ENCODE measurements at regions not wholly inside any gene's neighbourhood (a gene's known extent, or its start where the extent isn't known, plus 50 kb on each side); places are given as distances from the start of the nearest gene placed in this dataset.
"Not testable (repeated sequence)": the region's sequence is repeated elsewhere in the genome, so short reads cannot be mapped to it uniquely, and the experiment has no call there.

DNA sequence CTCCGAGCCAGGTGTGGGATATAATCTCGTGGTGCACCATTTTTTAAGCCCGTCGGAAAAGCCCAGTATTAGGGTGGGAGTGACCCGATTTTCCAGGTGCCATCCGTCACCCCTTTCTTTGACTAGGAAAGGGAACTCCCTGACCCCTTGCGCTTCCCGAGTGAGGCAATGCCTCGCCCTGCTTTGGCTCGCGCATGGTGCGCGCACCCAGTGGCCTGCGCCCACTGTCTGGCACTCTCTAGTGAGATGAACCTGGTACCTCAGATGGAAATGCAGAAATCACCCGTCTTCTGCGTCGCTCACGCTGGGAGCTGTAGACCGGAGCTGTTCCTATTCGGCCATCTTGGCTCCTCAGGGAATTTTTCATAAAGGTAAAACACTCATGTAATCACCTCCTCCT, 63.9 kb downstream of the RWDD3 start:
- DNase-seq: not testable (repeated sequence)

DNA sequence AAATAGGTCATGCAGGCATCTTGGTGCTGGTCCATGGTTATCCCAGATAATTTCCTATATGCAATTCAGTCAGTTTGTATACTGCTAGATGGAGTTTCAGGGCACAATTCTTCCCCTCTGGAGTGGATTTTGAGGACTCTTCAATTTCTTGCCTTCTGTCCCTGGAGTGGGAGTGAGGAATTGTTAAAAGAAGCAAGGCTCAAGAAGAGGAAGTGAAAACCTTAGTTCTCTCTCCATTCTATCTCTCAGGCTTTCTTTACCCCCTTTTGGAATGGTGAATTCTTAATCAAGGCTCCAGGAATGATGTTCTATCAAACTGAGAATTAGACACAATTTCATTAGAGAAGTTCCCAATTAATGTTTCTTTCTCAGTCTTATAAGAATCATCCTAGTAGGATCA, 67.1 kb downstream of the RWDD3 start:
- DNase-seq: no peak

DNA sequence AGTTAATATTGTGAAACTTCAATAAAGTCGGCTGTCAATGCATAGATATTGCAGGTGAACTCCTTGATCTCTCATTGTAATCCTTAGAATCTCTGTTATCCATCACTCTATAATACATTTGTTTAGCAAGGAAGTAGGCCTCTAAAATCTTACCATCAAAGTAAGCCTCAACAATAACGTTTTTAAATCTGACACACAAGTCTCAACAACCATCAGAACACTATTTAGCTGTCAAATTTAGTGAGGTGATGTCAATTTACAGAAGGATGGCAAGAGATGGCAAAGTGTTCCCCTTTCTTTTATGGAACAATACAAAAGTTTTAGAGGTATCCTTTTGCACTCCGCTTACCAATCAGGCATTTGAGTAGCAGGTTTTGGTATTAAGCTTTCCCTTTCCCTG, 67.6 kb downstream of the RWDD3 start:
- no peak for DNase-seq

DNA sequence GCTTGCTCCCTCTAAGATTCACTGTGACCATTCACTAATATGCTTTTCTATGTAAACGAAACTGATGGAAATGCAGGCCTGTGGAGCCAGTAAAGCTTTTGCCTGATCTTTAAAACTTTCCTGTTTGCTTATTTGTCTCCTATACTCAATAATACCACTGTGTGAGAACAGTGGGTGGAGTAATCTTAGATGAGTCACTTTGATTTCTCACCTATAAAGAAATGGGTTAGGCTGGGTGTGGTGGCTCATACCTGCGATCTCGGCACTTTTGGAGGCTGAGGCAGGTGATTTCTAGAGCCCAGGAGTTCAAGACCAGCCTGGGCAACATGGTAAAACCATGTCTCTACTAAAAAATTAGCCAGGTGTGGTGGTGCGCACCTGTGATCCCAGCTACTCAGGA, 70.8 kb downstream of the RWDD3 start:
- DNase-seq: no peak

DNA sequence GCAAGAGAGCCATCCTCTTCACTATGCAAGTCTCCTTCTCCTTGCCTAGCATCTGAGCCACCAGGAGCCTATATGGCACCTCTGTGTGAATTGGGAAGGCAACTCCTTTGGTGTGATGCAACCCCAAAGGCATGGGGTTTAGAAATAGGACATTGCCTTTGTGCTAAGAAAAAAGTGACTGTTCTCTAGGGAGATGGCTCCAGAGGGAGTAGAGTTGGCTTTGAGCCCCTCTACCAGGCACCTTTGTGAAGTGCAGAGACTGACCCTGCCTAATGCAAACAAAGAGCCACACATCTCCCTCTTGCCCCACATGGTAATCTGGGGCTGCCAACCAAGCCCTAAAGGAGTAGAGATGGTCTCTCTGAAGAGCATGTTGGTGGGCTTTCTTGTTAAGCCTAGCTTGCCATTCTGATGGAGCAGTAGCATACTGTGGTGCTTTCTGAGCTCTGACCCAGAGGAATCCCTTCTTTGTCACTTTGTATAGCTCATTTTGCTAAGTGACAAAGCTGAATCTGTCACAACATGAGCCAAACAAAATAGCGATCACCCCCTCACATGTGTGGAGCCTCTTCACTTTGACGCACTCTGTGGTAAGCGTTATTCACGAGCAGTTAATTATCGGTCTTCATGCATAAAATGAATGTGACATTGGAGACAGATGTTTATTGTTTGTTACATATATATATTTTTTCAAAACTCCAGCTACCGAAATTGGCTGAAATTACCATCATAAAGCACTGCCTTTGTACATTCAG, 74.4 kb downstream of the RWDD3 start:
- DNase-seq: no peak

DNA sequence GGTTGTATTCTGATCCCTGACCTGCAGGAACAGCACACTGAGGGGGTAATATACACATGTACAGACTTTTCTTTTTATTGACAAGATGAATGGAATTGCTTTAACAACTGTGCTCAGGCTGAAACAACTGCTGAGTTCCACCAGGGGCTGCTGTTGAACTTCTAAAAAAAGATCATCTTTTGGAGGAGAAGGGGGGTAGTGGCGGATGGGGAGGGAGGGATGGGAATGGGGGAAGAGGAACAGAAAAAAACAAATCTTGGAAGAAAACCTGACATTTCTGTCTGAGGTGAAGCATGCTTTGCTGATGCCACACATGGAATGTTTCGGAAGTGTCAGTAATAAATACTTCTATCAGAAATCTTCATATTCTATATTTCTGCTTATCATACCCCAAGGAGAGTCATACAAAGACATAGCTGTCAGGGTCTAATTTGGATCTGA, 75.0 kb downstream of the RWDD3 start:
- DNase-seq: peak; percentile 72

DNA sequence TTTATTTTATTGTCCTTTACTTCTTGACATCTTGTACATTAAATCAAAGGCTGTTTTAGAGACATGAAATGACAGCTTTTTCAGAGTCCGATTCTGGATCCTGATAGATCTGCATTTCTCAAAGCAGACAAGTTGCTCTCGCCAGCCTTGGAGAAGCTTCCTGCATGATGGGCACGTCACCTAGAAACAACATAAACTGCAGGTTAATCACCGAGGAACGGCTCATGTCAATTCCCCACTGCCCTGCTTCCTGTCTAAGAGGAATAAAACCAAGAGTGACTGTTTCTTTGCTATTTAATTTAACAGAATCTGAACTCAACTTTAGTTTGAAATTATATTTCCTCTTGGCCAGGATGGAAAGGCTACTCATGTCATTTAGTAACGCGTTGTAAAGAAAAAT, 77.0 kb downstream of the RWDD3 start:
- no peak for DNase-seq

DNA sequence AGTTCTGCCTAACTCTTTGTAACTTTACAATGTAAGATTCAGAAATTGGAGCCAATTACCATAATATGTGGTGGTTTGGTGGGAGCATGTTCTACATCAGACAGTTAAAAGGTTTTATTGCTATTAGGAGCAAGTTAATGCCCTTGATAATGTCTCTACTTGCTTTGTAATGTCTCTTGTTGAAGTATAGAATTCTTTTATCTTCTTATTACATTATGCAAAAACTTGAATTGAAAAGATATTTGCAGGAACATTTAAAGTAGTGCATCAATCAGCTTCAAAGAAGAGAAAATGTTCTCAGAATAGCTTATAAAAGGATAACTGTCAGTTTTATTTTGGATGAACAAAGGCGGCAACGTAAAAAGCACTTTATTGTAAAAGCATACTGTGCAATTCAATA, 77.8 kb downstream of the RWDD3 start:
- DNase-seq: no peak

DNA sequence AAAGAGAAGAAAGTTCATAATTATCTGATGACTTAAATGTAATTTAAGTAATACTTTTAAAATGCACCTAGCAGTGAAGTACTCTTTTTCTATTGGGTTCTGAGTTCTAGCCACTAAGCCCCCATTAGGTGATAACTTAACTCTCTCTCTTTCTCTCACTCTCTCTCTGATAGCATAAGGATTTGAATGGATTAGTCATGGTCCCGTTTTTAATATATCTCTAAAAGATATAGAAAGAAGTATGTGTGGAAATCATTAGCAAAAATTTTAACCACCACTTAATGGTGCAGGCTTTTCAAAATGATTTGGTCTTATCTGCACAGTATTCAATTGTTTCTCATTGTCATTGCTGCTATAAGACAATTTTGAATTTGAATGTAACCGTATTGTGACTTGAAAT, 78.2 kb downstream of the RWDD3 start:
- DNase-seq: no peak

DNA sequence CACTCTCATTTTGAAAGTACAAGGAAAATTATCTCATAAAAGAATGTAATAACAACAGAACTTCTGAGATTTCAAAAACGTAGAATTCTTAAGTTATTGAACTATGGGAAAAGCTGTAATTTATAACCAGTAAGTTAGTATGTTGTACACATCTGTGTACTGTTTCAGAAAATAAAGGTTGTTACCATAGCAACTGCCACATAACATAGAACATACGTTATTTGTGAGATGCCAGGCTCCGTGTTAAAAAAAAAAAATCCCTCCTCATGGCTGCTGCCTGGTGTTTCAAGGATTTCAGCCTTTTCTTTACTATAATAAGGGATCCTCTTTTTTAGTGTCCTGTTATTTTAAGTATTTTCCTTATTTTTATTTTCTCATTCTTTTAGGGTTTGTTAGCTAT, 79.5 kb downstream of the RWDD3 start:
- no peak for DNase-seq

DNA sequence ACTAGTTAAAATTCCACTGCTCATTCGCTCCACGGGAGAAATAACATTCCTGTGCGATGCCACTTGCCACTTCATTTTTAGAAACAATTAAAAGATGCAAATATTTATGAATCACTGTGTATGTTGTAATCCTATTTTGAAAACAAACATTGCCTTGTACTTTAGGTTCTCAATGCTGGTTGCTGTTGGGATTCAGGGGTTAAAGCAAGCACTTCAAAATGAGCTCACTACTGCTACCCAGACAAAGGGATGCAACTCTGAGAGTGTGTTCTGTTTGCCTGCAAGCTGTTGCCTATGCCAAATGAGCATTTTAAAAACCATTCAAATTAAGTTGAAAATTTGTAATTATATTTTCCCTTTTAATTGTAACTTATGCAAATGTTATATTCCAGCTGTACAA, 87.5 kb downstream of the RWDD3 start:
- peak; percentile 37 for DNase-seq

DNA sequence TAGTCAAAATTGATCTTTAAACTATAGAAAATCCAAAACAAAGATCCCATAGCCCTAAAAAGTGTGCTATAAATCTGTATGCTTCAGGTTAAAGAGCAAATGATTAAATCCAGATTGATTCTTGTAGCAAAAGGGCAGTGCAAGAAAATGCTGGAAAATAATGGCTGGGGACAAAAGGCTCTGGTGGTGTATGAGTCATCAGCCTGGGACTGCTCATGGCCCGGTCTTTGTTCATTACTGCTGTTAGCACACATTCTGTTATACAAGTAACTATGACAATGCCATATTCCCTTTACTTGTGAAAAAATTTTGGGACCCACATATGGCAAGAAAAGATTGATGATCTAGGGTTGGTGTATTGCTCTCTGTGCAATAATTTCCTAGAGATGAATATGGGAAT, 89.1 kb downstream of the RWDD3 start:
- DNase-seq: peak; percentile 8

DNA sequence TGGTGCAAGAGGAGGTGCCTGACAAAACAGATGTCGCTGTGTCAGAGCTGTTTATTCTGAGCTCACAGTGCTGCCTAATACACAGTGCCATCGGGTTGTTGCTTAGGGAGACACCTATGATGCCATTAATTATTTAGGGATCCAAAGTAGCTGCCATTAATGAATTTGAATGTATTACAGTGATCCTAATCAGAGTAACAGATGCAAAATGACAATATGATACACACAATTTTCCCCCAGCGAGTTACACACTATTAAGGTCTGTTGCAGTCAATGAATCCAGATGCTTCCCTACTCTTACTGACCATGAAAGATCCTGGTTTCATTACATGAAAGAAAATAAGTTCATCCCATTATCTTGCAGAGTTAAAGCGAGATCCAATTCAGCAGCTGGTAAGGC, 91.3 kb downstream of the RWDD3 start:
- DNase-seq: no peak

DNA sequence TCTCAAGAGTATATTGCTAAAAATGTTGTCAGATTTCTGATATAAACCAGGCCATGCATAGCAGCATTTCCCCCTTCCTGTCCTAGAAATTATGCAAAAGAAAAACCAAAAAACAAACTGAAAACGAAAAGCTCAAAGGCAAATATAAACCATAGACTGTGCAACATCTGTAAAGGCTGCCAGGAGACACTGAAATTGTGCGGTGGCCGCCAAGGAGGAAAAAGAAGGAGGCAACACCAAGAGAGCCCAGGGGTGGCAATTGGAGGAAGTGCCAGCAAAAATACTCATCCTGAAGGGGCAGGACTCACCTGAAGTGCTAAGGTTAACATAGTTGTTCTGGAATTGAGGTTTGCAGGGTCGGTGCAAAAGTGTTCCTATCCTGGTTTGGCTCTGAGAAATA, 92.0 kb downstream of the RWDD3 start:
- no peak for DNase-seq

DNA sequence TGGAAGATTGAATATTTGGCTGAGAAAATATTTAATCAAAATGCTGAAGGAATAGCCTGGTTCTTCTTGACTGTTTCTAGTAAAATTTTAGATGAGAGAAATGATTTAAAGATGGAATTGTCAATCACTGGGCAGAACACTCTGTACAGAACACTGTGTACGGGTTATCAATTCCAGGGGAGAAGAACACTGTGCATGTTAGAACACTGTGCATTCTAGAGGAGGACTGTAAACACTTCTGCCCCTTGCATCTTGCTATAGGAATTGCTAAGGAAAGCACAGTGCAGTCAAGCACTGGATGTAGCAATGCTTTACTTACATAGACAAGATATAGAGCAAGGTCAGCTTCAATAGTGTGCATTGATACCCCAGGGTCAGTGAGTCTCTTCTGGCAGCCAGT, 98.7 kb downstream of the RWDD3 start:
- DNase-seq: no peak

DNA sequence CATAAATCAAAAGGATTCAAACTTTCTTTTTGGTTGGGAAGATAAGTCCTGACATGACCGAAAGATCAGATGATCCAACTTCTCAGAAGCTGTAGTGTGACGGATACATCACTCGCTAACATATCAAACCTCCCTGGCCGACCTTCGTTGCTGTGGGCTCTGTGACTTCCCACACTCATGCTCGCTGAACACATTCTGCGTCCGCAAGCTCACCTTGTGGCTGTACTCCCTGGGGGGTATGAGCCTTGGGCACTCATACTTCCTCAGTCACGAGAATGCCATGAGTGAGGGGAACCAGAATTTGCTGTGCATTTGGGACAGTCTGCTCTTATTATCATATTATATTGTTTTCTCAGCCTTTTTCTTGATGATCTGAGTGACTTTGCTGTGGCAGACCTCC, 105.4 kb downstream of the RWDD3 start:
- no peak for DNase-seq

DNA sequence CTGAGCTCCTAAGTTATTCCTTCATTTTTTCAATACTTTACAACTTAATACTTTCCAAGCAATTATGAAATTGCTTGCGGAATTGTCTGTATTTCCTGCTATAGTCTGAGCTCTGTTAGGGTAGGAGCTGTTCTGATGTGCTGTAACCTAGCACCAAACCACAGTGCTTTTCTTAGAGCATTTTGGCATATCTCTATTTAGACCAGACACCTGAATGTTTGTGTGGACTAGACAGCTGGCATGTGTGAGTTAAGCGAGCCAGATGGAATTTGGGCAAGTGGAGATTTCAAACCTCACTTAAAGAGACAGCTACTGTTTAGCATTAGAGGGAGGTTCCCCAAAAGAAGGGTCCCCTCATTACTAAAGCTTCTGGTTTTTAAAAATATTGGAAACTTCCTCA, 106.1 kb downstream of the RWDD3 start:
- no peak for DNase-seq

DNA sequence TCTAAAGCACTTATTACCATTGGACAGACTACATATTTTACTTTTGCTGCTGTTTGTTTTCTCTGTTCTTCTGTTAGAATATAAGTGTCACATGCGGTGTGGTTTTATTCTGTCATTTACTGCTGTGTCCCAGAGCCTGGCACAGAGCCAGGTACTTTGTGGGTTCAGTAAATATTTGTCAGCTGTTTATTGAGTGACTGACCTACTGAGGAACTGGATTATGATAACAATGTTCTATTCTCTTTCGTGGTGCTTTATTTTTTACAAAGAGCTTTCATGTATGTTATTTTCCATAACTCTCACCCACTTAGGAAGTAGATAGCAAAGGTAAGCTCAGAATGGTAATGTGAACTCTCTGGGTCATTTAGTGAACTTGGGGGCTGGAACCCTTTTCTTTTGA, 118.8 kb downstream of the RWDD3 start:
- no peak for DNase-seq

DNA sequence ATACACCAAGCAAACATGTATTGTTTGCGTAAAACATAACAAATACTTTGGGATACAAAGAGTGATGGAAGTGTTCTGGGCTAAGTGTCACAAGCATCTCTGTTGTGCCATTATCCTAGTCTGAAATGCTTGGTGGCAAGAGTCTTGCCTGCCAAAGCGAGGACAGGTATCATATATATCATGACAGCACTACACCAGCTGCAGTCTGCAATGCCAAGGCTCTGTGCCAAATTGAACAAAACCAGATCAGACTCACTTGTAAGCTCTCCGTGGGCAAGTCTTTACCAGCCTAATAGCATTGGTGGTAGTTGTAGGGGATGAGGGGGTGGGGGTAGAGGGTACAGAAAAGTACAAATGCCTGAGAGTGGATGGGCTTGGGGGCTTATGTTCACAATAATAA, 119.2 kb downstream of the RWDD3 start:
- no peak for DNase-seq

DNA sequence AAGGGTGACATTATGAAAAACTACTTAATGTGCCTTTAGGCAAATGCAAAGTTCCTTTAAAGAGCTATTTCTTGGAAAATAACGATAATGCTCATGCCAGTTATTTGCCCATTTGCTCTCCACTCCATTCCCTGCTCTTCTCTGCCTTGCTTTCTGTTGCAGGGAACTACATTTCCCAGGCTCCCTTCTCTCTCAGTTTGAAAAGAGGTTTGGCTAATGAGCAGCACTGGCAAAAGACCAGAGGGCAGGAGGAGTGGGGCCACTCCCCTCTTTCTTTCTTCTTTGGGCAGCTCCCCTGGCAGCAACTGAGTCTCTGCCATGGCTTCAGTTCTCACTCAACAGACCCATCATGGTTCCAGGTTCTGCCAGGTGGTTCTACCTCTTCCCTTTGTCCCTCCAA, 130.5 kb downstream of the RWDD3 start:
- DNase-seq: no peak

DNA sequence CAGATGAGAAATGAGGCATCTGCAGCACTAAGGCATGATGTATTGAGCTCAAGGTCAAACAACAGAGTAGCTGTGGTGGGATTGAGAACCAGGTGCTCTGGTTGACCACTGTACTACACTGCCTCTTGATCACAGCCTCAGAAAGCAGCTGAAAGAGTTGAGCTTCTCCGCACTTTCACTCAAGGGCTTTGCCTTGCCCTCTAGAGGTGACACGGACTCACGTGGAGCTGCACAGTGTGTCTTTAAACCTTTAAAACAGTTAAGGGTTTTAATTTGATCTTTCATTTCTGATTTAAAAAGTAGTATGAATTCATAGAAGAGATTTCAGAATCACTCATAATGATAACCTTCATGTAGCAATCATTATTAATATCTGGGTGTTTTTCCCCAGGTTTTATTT, 132.5 kb downstream of the RWDD3 start:
- no peak for DNase-seq

DNA sequence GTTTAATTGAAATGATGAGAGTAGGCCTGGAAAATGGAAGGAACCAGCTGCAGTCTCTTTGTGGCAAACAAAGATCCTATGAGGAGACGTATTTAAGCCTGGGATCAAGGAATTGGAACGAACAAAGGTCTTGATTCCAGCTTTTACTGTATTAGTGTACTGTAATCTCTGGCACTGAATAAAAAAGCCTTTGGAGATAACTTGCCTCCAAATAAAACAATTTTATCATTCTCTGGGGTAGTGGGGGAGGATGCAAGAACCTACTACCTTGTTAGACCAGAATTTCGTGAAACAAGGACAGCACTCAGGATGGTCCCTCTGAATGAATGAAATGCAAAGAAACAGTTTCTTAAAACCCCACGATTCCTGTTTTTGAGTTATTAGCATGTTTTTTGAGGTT, 134.2 kb downstream of the RWDD3 start:
- DNase-seq: no peak

DNA sequence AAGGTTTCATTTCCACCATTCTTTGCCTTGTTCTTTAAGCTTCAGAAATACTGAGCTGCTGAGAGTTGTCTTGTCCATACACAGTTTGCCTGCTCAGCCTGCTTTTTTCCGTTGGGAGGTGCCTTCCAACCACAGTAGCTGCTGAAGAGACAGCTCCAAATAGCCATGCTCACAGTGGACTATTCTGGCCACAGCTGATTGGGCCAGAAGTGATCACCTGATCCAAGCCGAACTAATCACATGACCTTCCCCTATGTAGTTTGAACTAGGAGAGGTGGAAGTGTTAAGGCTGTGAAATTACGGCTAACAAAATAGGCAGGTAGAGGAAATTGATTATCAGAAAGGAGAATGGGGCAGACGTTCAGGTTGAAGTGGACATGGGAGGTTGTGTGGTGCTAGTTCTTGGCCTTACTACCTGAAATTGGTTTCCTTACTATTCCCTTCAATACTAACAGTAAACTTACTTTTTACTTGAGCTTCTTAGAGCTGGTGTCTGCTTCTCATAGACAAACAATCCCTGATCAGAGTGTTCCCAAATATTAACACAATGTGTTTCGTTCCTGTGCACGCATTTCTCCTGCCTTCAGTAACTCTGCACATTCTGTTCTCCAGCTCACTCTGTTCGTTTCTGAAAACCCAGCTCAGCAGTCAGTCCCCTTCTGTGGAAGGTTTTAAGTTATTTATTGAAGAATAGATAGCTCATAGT, 136.1 kb downstream of the RWDD3 start:
- DNase-seq: no peak

DNA sequence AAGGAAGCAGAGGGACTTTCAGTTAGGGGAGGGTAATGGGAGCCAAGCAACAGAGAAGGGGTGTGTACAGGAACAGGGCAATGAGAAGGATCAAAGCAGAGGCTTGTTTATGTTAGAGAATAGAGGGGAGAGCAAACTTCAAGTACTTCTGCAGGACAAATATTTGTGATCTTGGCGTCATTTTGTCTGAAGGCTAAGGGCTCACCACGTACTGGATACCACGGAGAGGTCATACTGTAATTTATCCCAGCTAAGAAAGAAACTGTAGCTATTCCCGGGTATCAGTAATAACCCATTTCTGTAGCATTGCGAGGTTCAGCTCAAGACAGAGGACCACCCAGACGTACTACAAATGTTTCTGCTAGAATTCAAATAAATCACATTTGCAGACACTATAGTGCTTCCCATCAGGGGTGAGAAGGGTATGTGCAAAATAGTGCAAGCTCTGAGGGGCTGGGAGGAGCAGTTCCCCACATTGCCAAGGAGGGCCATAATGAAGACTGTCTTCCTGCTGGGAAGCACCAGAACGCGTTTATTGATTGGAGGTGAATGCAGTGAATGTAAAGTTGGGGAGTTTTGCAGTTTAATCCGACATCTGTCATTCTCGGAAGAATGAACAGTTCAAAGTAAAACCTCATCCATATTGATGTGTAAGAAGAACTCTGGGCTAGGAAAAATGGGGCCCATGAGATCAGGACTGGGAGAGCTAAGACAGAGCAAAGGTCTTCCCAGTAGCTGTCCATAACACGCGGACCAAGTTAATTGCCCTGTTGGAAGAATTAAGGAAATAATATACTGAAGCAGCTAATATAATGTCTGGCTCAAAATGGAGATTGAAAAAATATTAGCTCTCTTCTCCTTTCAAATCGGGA, 136.9 kb downstream of the RWDD3 start:
- DNase-seq: no peak

Data from midbrain (tissue), 1 donor.